ENCODE measurements at regions not wholly inside any gene's neighbourhood (a gene's known extent, or its start where the extent isn't known, plus 50 kb on each side); places are given as distances from the start of the nearest gene placed in this dataset.
A peak's percentile ranks its signal among the peaks of the same experiment; 100 is the strongest.
"Not testable (repeated sequence)": the region's sequence is repeated elsewhere in the genome, so short reads cannot be mapped to it uniquely, and the experiment has no call there.

DNA sequence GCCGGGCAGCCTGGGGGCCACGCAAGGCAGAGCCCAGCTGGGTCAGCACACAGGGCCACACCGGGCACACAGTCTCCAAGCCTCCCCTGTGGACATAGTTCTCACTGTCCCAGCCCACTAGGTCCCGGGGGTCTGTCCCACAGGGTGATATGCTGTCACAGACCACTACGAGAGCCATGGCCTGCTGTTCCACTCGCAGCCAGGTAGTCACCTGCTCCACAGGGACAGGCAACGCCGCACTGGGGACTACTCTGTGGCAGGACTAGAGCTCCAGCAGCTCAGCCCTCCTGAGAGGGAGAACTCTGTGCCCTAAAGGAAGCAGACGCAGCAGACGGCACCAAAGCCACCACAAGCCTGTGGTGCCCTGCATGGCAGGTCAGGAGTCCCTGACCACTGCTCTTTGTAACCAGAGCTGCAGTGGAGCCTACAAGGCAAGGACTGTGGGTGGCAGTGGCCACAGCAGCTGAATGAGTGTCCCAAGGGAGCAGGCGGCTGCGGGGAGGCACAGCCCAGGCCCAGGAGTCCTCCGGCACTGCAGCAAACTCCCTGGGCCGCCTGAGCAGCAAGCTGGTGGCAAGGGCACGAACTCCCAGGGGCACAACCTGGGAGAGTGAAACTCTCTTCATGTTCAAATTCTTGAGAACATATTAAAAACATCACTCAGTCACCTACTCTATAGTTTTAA is 171.2 kb upstream of the GRK3 start:
- in situ Hi-C loops (cut with MboI; ENCODE audit: low pct_unique_long_range_greater_than_20kb, low sequenced_read_pairs, unreplicated experiment): no loop called here
- no peak for DNase-seq (ENCODE audit: low spot score)
- TF ChIP-seq, protein P1, sequence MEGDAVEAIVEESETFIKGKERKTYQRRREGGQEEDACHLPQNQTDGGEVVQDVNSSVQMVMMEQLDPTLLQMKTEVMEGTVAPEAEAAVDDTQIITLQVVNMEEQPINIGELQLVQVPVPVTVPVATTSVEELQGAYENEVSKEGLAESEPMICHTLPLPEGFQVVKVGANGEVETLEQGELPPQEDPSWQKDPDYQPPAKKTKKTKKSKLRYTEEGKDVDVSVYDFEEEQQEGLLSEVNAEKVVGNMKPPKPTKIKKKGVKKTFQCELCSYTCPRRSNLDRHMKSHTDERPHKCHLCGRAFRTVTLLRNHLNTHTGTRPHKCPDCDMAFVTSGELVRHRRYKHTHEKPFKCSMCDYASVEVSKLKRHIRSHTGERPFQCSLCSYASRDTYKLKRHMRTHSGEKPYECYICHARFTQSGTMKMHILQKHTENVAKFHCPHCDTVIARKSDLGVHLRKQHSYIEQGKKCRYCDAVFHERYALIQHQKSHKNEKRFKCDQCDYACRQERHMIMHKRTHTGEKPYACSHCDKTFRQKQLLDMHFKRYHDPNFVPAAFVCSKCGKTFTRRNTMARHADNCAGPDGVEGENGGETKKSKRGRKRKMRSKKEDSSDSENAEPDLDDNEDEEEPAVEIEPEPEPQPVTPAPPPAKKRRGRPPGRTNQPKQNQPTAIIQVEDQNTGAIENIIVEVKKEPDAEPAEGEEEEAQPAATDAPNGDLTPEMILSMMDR (IDR thresholded peaks at IDR 0.05; ENCODE audit: extremely low read depth, insufficient read depth, missing control alignments): no peak

DNA sequence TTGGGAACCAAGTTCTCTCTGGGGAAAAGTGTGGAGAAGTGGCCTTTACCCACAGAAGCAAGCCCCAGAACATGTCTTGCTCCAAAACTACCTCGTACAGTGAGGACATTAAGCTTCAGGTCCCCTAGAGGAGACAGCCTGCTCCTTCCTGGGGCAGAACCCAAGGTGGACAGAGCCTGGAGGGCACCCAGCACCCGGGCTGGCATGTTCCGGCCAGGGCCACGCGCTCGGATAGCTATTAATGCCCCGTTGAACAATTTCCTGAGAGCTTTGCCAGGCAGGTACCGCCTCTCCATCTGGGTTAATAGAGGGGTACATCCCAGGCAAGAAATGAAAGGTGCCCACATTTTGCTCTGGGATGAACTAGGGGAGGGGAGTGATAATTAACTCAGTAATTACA is 169.0 kb upstream of the GRK3 start:
- TF ChIP-seq, protein P1 (IDR thresholded peaks at IDR 0.05; ENCODE audit: extremely low read depth, insufficient read depth, missing control alignments): no peak
- DNase-seq (ENCODE audit: low spot score): no peak
- in situ Hi-C loops (cut with MboI; ENCODE audit: low pct_unique_long_range_greater_than_20kb, low sequenced_read_pairs, unreplicated experiment): no loop called here

DNA sequence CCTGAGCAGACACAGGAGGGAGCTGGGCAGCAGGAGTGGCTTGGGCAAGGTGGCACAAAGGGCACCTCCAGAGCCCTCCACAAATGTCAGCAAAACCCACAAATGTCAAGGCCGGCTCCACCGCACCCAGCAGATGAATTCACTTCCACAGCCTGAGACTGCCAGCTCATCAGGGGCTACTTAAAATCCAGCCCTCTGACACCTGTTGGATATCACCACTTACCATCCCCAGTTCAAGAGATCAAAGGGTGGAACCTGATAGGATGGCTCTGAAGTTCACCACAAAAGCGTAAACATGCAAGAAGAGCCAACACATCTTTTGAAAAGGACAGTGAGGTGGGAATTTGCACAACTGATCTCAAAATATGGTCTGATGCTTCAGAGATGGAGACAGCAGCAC is 168.6 kb upstream of the GRK3 start:
- DNase-seq (ENCODE audit: low spot score): no peak
- in situ Hi-C loops (cut with MboI; ENCODE audit: low pct_unique_long_range_greater_than_20kb, low sequenced_read_pairs, unreplicated experiment): no loop called here

DNA sequence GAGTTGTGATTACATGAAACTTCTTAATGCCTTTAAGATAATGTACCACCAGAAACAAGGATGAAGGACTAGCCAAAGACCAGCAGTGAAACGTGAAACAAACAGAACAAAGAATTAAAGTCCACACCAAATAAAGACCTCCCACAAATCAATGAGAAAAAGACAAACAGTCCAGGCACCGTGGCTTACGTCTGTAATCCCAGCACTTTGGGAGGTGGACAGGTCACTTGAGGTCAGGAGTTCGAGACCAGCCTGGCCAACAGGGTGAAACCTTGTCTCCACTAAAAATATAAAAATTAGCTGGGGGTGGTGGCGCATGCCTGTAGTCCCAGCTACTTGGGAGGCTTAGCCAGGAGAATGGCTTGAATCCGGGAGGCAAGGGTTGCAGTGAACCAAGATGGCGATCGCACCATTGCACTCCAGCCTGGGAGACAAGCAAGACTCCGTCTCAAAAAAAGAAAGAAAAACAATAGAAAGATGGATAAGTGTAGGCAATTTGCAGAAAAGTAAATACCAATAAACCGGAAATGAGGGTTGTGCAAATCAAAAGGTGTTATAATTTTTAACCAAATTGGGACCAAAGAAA is 167.8 kb upstream of the GRK3 start:
- in situ Hi-C loops (cut with MboI; ENCODE audit: low pct_unique_long_range_greater_than_20kb, low sequenced_read_pairs, unreplicated experiment): no loop called here
- TF ChIP-seq, protein P1 (IDR thresholded peaks at IDR 0.05; ENCODE audit: extremely low read depth, insufficient read depth, missing control alignments): no peak
- DNase-seq (ENCODE audit: low spot score): no peak

More for the DNA sequence above, 168.6 kb upstream of the GRK3 start:
- TF ChIP-seq, protein P1 (IDR thresholded peaks at IDR 0.05; ENCODE audit: extremely low read depth, insufficient read depth, missing control alignments): no peak

DNA sequence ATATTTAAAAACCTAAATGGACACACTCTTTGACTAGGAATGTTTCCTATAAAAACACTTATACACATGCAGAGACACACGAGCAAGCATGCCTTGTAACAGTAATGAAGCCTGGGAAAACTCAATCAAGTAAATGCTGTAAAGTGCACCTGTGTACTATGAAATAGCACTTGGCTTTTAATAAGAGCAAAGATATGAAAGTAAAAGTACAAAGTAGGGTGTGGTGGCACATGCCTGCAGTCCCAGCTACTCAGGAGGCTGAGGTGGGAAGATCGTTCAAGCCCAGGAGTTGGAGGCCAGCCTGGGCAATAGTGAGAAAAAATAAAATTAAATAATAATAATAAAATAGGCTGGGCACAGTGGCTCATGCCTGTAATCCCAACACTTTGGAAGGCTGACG is 166.9 kb upstream of the GRK3 start:
- in situ Hi-C loops (cut with MboI; ENCODE audit: low pct_unique_long_range_greater_than_20kb, low sequenced_read_pairs, unreplicated experiment): no loop called here
- DNase-seq (ENCODE audit: low spot score): no peak
- TF ChIP-seq, protein P1 (IDR thresholded peaks at IDR 0.05; ENCODE audit: extremely low read depth, insufficient read depth, missing control alignments): no peak

DNA sequence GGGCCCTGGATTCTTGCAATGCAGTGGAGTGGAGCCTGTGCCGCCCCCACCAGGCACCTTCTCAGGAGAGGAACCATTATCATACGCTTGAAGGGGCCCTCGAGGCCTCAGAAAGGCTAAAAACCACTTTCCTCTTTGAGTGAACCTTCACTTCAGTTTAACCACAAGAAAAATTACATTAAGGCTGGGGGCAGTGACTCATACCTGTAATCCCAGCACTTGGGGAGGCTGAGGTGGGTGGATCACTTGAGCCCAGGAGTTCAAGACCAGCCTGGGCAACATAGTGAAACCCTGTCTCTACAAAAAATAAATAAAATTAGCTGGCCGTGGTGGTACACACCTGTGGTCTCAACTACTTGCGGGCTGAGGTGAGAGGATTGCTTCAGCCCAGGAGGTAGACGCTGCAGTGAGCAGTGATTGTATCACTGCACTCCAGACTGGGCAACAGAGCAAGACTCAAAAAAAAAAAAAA is 165.8 kb upstream of the GRK3 start:
- in situ Hi-C loops (cut with MboI; ENCODE audit: low pct_unique_long_range_greater_than_20kb, low sequenced_read_pairs, unreplicated experiment): not testable (repeated sequence)
- DNase-seq (ENCODE audit: low spot score): peak; percentile 85
- TF ChIP-seq, protein P1 (IDR thresholded peaks at IDR 0.05; ENCODE audit: extremely low read depth, insufficient read depth, missing control alignments): peak; percentile 23

All from GM13977 (cell line).